Neural progenitor cell (in vitro differentiated cells): ENCODE measurements at regions not wholly inside any gene's neighbourhood (a gene's known extent, or its start where the extent isn't known, plus 50 kb on each side); places are given as distances from the start of the nearest gene placed in this dataset.
"Not testable (repeated sequence)": the region's sequence is repeated elsewhere in the genome, so short reads cannot be mapped to it uniquely, and the experiment has no call there.

ENCODE experiments used
- DNase-seq: peaks from one replicate; pipeline ENCODE4 v3.0.0-alpha.2; 2016; ENCODE audit warnings: low spot score
- H2AFZ ChIP-seq: fragments of 200-600 bp; sonication (generic); replicated peaks from 2 replicates; pipeline ENCODE4 v1.6.1; 2016; ENCODE audit warnings: antibody characterized with exemption
- H3F3A ChIP-seq: fragments of 200-600 bp; sonication (generic); 2 replicates; pipeline ENCODE4 v1.6.1; 2016; ENCODE audit warnings: antibody characterized with exemption, low read depth
- H3K27ac ChIP-seq: fragments of 200-600 bp; sonication (generic); 2 replicates; pipeline ENCODE4 v1.5.1; 2016; ENCODE audit warnings: mild to moderate bottlenecking
- H3K27me3 ChIP-seq: fragments of 200-600 bp; sonication (generic); 2 replicates; pipeline ENCODE4 v1.6.1; 2016; ENCODE audit warnings: mild to moderate bottlenecking, moderate library complexity
- H3K36me3 ChIP-seq: fragments of 200-600 bp; sonication (generic); 2 replicates; pipeline ENCODE4 v1.5.1; 2016
- H3K4me1 ChIP-seq: fragments of 200-600 bp; sonication (generic); 2 replicates; pipeline ENCODE4 v1.6.1; 2016; ENCODE audit warnings: mixed run types
- H3K4me2 ChIP-seq: fragments of 200-600 bp; sonication (generic); 2 replicates; pipeline ENCODE4 v1.6.1; 2016
- H3K4me3 ChIP-seq: fragments of 200-600 bp; sonication (generic); 2 replicates; pipeline ENCODE4 v1.5.1; 2016
- H3K79me2 ChIP-seq: fragments of 200-600 bp; sonication (generic); 2 replicates; pipeline ENCODE4 v1.6.1; 2016; ENCODE audit warnings: low read depth
- H3K9ac ChIP-seq: fragments of 200-600 bp; sonication (generic); 2 replicates; pipeline ENCODE4 v1.6.1; 2016
- H3K9me3 ChIP-seq: fragments of 200-600 bp; sonication (generic); 2 replicates; pipeline ENCODE4 v1.5.1; 2016; ENCODE audit warnings: low read depth
- H4K20me1 ChIP-seq: fragments of 200-600 bp; sonication (generic); 2 replicates; pipeline ENCODE4 v1.6.1; 2016; ENCODE audit warnings: low read depth
- H3K27ac Mint-ChIP-seq: 3 replicates; pipeline ENCODE4 v1.8.0; 2021; ENCODE audit warnings: mixed read lengths
- H3K27me3 Mint-ChIP-seq: 2 replicates; pipeline ENCODE4 v1.8.0; 2022; ENCODE audit warnings: low read depth, mild to moderate bottlenecking, inconsistent platforms, moderate library complexity, mixed read lengths; ENCODE audit not compliant: insufficient read depth
- H3K36me3 Mint-ChIP-seq: 3 replicates; pipeline ENCODE4 v1.8.0; 2021; ENCODE audit warnings: mixed read lengths
- H3K4me1 Mint-ChIP-seq: 3 replicates; pipeline ENCODE4 v1.8.0; 2021; ENCODE audit warnings: mixed read lengths
- H3K4me3 Mint-ChIP-seq: 3 replicates; pipeline ENCODE4 v1.8.0; 2021; ENCODE audit warnings: mild to moderate bottlenecking, moderate library complexity, mixed read lengths
- H3K9me3 Mint-ChIP-seq: 3 replicates; pipeline ENCODE4 v1.8.0; 2020; ENCODE audit warnings: mixed read lengths
- CTCF ChIP-seq: fragments of 200-600 bp; sonication (generic); IDR thresholded peaks from 2 replicates; pipeline ENCODE4 v1.5.1; 2017; ENCODE audit warnings: antibody characterized with exemption, mild to moderate bottlenecking
- EZH2 ChIP-seq: fragments of 200-600 bp; sonication (generic); IDR thresholded peaks from 2 replicates; pipeline ENCODE4 v1.6.1; 2017; ENCODE audit warnings: antibody characterized with exemption, mild to moderate bottlenecking, moderate library complexity
- EZH2phosphoT487 ChIP-seq: fragments of 200-600 bp; sonication (generic); IDR thresholded peaks from 2 replicates; pipeline ENCODE4 v1.6.1; 2017; ENCODE audit warnings: antibody characterized with exemption

- H3K9me3 Mint-ChIP-seq, result no peaks in the 10 kb centered on the region
- H3K27ac Mint-ChIP-seq, result no peak overlapping the region
- no peak for TF ChIP-seq CTCF
- no peak for TF ChIP-seq EZH2phosphoT487
- TF ChIP-seq EZH2, result no peak
- H3K27me3 Mint-ChIP-seq, result no peaks in the 10 kb centered on the region
- H2AFZ ChIP-seq, result no peak overlapping the region
- no peak overlapping the region for H3K4me2 ChIP-seq
- no peak overlapping the region for H3K9ac ChIP-seq
- H3K4me1 ChIP-seq, result no peaks in the 10 kb centered on the region
- no peaks in the 10 kb centered on the region for H3K79me2 ChIP-seq
- no peak for DNase-seq
- no peaks in the 10 kb centered on the region for H3F3A ChIP-seq
- H3K36me3 ChIP-seq, result no peaks in the 10 kb centered on the region
- H4K20me1 ChIP-seq, result no peaks in the 10 kb centered on the region
- H3K9me3 ChIP-seq, result no peaks in the 10 kb centered on the region
- H3K36me3 Mint-ChIP-seq, result no peaks in the 10 kb centered on the region
- H3K27me3 ChIP-seq, result no peaks in the 10 kb centered on the region
- no peak overlapping the region for H3K4me3 ChIP-seq
- H3K4me1 Mint-ChIP-seq, result no peaks in the 10 kb centered on the region
- H3K27ac ChIP-seq, result no peak overlapping the region
- no peak overlapping the region for H3K4me3 Mint-ChIP-seq
Observed at GRCh38 chr5:24986326-24986725, 341.5 kb upstream of the CDH10 start.

- not testable (repeated sequence) for H3K9me3 ChIP-seq, H3K4me2 ChIP-seq, H3K9ac ChIP-seq, H3K4me3 Mint-ChIP-seq, H3K27ac ChIP-seq, H3K4me1 ChIP-seq, H3K9me3 Mint-ChIP-seq, H3K36me3 Mint-ChIP-seq, H3K79me2 ChIP-seq, H3K36me3 ChIP-seq, H3K27ac Mint-ChIP-seq, H3K4me1 Mint-ChIP-seq, H4K20me1 ChIP-seq, DNase-seq, H3K4me3 ChIP-seq, H3K27me3 ChIP-seq, H3K27me3 Mint-ChIP-seq, H2AFZ ChIP-seq, H3F3A ChIP-seq
Observed at GRCh38 chr5:24978552-24978951, 333.8 kb upstream of the CDH10 start.

- no peak overlapping the region for H3K4me3 Mint-ChIP-seq
Observed at GRCh38 chr5:24963611-24964010, 318.8 kb upstream of the CDH10 start.

GRCh38 chr5:24923400-24923799, 278.6 kb upstream of the CDH10 start:
- Mint-ChIP-seq H3K27ac (no peak overlapping the region), H3K36me3 (no peaks in the 10 kb centered on the region), H3K9me3 (no peaks in the 10 kb centered on the region), H3K4me3 (no peak overlapping the region), H3K27me3 (peaks cover 3% of the 10 kb centered on the region), H3K4me1 (no peaks in the 10 kb centered on the region)
- Histone ChIP-seq H3K9me3 (no peaks in the 10 kb centered on the region), H3K4me1 (no peaks in the 10 kb centered on the region), H3K79me2 (no peaks in the 10 kb centered on the region), H3K27ac (no peak overlapping the region), H3K36me3 (no peaks in the 10 kb centered on the region), H3K4me3 (no peak overlapping the region), H2AFZ (no peak overlapping the region), H3K4me2 (no peak overlapping the region), H3F3A (no peaks in the 10 kb centered on the region), H4K20me1 (no peaks in the 10 kb centered on the region), H3K27me3 (no peaks in the 10 kb centered on the region), H3K9ac (no peak overlapping the region)
- no peak for TF ChIP-seq EZH2phosphoT487
- no peak for TF ChIP-seq CTCF
- TF ChIP-seq EZH2, result no peak
- no peak for DNase-seq

More at GRCh38 chr5:24963611-24964010, 318.8 kb upstream of the CDH10 start:
- H3K4me1 ChIP-seq, result no peaks in the 10 kb centered on the region
- H4K20me1 ChIP-seq, result no peaks in the 10 kb centered on the region
- Mint-ChIP-seq H3K9me3 (no peaks in the 10 kb centered on the region), H3K27ac (no peak overlapping the region), H3K4me1 (no peaks in the 10 kb centered on the region), H3K27me3 (no peaks in the 10 kb centered on the region), H3K36me3 (no peaks in the 10 kb centered on the region)
- H3K79me2 ChIP-seq, result no peaks in the 10 kb centered on the region
- H3K27ac ChIP-seq, result no peak overlapping the region
- H3K9me3 ChIP-seq, result no peaks in the 10 kb centered on the region
- H3K27me3 ChIP-seq, result no peaks in the 10 kb centered on the region
- H3K4me3 ChIP-seq, result no peak overlapping the region
- no peaks in the 10 kb centered on the region for H3K36me3 ChIP-seq
- H3F3A ChIP-seq, result no peaks in the 10 kb centered on the region
- no peak overlapping the region for H2AFZ ChIP-seq
- TF ChIP-seq CTCF, result no peak
- no peak for TF ChIP-seq EZH2phosphoT487
- TF ChIP-seq EZH2, result no peak
- DNase-seq, result no peak
- H3K4me2 ChIP-seq, result no peak overlapping the region
- H3K9ac ChIP-seq, result no peak overlapping the region
